ENCODE measurements at regions not wholly inside any gene's neighbourhood (a gene's known extent, or its start where the extent isn't known, plus 50 kb on each side); places are given as distances from the start of the nearest gene placed in this dataset.

DNA sequence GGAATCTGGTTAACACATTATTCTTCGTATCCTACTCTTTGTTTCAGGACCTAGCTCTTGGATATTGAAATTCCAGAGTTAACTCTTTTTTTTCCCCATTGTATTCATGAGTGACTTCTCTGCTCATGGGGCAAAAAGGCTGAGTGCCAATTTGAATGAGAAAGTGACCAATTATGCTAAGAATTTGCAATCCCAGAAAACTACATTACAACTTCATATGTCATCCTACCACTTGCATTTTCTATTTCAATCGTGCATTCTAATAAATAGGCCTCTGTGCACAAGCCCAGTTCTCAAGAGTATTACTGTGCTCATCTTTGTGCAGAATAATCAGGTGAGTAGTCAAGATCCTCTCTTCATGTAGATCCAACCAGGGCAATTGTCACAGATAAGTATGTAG is 537.8 kb downstream of the OTOL1 start:
- intact Hi-C loops (cut with DNase I): no loop called here
- no peak for DNase-seq (ENCODE audit: low spot score)

GRCh38 chr3:162041622-162042021 is 545.0 kb downstream of the OTOL1 start:
- no peak for DNase-seq (ENCODE audit: low spot score)
- intact Hi-C loops (cut with DNase I): no loop called here

- DNase-seq (ENCODE audit: low spot score): no peak
- intact Hi-C loops (cut with DNase I): loop anchor here in 1 of 2 donors (5.0 kb wide), 1 partner anchor 45 kb away; no protein-coding TSS in a partner anchor
Observed at GRCh38 chr3:162052636-162053035, 556.0 kb downstream of the OTOL1 start.

- intact Hi-C loops (cut with DNase I): no loop called here
Observed at GRCh38 chr3:162072656-162073164, 576.1 kb downstream of the OTOL1 start.

DNA sequence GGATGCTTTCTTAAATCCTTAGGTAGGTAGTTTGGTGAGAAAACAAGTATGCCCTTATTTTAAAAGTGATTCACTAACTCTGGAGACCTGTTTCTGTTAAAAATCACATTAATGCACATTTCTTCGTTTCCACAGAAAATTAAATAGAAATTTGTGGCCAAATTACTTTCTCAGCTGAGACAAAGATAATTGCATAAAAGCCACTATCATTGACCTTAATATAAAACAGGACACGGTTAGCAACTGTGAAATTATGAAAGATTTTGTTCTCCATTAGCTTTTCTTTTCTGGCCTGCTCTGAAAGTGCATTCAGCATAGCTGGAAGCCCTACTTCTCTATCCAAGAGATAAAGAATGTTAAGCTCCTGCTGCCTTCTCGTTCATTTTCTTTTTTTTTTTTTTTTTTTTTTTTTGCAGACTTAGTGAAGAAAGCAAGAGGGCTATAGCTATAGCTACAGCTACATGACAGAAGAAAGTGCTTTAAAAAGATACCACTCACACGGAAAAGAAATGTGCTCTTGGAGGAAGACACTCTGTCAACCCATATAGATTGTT is 576.9 kb downstream of the OTOL1 start:
- intact Hi-C loops (cut with DNase I): no loop called here
- DNase-seq (ENCODE audit: low spot score): no peak

More at GRCh38 chr3:162072656-162073164, 576.1 kb downstream of the OTOL1 start:
- DNase-seq (ENCODE audit: low spot score): no peak

GRCh38 chr3:162077108-162077507 is 580.5 kb downstream of the OTOL1 start:
- intact Hi-C loops (cut with DNase I): no loop called here
- no peak for DNase-seq (ENCODE audit: low spot score)

DNA sequence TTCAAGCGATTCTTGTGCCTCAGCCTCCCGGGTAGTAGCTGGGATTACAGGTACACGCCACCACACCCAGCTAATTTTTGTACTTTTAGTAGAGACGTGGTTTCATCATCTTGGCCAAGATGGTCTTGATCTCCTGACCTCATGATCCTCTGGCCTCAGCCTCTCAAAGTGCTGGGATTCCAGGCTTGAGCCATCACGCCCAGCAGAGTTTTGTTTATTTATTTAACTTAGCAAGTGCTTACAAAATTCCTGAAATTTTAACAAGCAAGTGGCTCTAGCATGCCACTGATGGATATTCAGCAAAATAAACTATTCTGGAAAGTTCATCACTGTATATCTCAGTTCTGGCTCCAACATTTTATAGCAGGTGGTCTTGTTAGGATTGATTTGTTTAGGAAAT is 585.9 kb downstream of the OTOL1 start:
- DNase-seq (ENCODE audit: low spot score): no peak
- intact Hi-C loops (cut with DNase I): no loop called here

GRCh38 chr3:162087361-162087760 is 590.8 kb downstream of the OTOL1 start:
- intact Hi-C loops (cut with DNase I): no loop called here
- no peak for DNase-seq (ENCODE audit: low spot score)

GRCh38 chr3:162092751-162093150 is 596.1 kb downstream of the OTOL1 start:
- no peak for DNase-seq (ENCODE audit: low spot score)
- intact Hi-C loops (cut with DNase I): no loop called here

DNA sequence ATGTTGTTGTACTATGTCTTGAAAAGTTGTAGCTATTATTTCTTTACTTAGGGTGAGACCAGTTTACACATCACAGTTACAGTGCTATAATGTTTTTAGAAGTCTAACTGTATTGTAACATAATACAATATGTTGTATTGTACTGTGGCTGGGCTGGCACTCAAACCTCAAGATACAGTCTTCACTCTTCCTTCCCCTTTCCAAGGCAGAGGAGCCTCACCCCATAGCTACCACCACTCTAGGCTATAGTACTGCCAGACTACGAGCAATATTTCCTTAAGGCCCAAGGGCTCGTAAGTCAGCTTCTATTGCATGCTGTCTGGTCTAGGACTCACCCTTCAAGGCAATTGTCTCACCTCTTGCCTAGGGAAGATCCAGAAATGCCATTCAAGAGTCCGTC is 597.7 kb downstream of the OTOL1 start:
- no peak for DNase-seq (ENCODE audit: low spot score)
- intact Hi-C loops (cut with DNase I): no loop called here

GRCh38 chr3:162096874-162097273 is 600.3 kb downstream of the OTOL1 start:
- intact Hi-C loops (cut with DNase I): loop anchor here in 1 of 2 donors (5.0 kb wide), 1 partner anchor 45 kb away; no protein-coding TSS in a partner anchor
- no peak for DNase-seq (ENCODE audit: low spot score)

DNA sequence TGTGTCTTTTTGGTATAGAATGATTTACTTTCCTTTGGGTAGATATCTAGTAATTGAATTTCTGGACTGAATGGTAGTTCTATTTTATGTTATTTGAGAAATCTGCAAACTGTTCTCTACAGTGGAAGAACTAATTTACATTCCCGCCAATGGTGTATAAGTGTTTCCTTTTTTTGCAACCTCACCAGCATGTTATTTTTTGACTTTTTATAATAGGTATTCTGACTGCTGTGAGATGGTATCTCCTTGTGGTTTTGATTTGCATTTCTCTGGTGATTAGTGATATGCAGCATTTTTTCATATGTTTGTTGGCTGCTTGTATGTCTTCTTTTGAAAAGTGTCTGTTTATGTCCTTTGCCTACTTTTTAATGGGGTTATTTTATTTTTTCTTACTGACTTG is 607.2 kb downstream of the OTOL1 start:
- DNase-seq (ENCODE audit: low spot score): no peak

DNA sequence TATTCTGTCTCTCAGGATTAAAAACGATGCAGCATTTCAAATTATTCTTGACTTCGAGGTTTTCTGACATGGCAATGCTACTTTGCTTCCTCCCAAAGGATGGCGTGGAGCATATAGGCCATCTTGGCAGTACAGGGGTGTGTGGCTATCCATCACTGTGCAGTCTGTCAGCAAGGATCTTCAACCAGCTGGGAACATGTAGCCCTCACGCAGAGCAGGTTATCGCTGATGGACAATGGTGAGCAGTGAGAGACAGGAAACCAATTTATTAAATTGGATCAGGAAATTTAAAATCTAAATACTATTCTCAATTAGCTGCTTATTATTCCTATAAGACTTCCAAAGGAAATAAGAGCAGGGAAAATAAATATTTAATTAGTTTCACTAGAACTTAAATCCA is 615.3 kb downstream of the OTOL1 start:
- no peak for DNase-seq (ENCODE audit: low spot score)
- intact Hi-C loops (cut with DNase I): no loop called here

More for the DNA sequence above, 607.2 kb downstream of the OTOL1 start:
- intact Hi-C loops (cut with DNase I): no loop called here

DNA sequence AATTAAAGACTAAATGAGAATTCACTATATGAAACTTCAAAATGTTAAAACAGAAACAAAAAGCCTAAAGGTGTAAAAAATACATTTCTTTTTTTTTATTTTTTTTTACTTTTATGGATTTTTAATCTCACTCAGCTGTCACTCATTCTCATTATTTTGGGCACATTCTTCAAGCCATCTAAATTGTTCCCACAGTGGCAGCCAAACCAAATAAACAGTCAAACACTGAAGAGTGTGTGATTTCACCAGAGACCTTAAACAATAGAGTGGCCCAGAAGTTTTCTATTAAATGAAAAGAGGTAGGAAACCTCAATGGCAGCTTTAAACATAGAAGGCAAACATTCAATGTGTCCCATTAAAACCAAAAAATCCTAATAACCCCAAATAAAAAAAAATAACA is 616.1 kb downstream of the OTOL1 start:
- intact Hi-C loops (cut with DNase I): no loop called here
- DNase-seq (ENCODE audit: low spot score): no peak

- DNase-seq (ENCODE audit: low spot score): no peak
- intact Hi-C loops (cut with DNase I): no loop called here
Observed at GRCh38 chr3:162117961-162118360, 621.4 kb downstream of the OTOL1 start.

DNA sequence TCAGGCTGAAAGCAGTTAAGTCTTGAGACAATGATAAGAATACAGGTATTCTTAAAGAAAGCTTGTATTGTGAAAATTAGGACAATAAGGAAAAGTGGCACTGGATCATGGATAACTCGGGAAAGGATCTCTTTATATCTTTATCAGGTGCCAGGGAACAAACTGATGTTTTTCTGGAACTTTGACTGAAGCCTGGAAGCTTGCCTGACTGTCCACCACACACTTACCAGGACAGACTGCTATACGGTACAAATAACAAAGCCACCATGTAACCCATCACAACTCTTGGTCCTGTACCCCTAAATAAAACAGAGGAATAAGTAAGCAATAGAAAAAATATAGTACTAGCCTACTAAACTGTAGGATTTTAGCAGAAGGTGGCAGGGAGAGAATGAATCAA is 623.0 kb downstream of the OTOL1 start:
- intact Hi-C loops (cut with DNase I): no loop called here
- DNase-seq (ENCODE audit: low spot score): no peak

DNA sequence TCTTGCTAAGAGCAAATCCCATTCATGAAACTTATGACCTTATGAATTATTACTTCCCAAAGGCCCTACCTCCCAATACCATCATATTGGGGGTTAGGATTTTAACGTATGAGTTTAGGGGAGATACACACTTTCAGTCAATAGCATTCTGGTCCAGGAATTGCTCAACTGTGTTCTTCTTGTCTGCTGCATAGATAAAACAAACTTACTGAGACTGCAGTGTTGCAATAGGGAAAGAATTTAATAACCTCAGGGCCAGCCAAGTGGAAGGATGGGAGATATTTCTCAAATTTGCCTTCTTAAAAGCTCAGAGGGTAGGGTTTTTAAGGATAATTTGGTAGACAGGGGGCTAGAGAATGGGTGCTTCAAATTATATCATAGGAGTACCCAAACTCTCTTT is 625.8 kb downstream of the OTOL1 start:
- DNase-seq (ENCODE audit: low spot score): no peak
- intact Hi-C loops (cut with DNase I): no loop called here

GRCh38 chr3:162125790-162126189 is 629.2 kb downstream of the OTOL1 start:
- no peak for DNase-seq (ENCODE audit: low spot score)
- intact Hi-C loops (cut with DNase I): no loop called here

- DNase-seq (ENCODE audit: low spot score): no peak
- intact Hi-C loops (cut with DNase I): no loop called here
Observed at GRCh38 chr3:162130582-162130981, 634.0 kb downstream of the OTOL1 start.

- no peak for DNase-seq (ENCODE audit: low spot score)
- intact Hi-C loops (cut with DNase I): no loop called here
Observed at GRCh38 chr3:162132981-162133380, 636.4 kb downstream of the OTOL1 start.

DNA sequence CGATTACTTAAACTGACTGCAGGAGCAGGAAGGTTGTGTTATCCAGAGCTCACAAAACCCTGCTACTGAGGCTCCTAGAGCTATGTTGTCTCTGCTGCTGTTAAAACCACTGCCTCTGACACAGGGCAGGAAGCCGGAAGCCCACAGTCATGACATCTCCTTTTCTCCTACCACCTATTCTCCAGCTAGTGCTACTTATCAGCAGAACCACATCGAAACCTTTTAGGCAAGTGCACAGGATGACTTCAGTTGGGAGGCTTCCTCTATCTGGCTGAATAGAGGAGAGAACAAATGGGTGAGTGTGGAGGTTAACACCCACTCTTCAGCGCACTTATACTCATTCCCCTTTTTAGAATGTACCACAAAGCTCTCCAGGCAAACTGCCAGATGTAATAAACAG is 638.0 kb downstream of the OTOL1 start:
- DNase-seq (ENCODE audit: low spot score): no peak
- intact Hi-C loops (cut with DNase I): no loop called here

GRCh38 chr3:162136136-162136535 is 639.5 kb downstream of the OTOL1 start:
- intact Hi-C loops (cut with DNase I): no loop called here

More at GRCh38 chr3:162136136-162136535, 639.5 kb downstream of the OTOL1 start:
- DNase-seq (ENCODE audit: low spot score): no peak

All from posterior vena cava (tissue), 2 donors.